ENCODE measurements at regions not wholly inside any gene's neighbourhood (a gene's known extent, or its start where the extent isn't known, plus 50 kb on each side); places are given as distances from the start of the nearest gene placed in this dataset.

DNA sequence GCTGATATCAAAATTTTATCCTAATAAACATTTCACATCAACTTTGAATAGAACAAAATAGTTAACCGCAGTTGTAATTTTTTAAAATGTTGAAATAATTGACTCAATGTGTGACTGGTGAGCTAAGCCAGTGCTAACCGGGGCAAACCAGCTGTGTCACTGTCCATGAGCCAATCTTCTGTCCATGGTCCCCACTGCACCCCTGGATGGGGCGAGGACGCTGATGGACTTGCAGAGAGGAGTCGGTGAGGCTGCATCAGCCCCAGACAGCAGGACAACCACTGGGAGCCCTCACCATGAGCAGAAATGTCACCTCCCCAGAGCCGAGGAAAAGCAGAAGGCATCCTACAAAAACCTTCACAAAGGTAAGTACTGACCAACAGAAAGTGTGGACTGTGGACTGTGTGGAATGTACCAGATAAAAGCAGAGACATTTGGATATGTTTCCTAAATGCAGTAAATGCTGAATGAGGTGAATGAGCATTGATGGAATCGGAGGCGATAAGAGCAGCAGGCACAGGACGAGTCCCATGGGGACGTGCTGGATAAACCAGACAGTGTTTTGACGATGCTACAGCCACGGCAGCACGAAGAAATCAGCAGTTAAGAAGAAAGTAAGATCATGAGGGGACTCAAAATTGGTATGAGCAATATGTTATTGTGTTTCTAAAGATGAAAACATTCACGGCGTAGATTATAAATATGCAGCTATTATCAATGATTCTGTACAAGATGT is 115.0 kb upstream of the BACE2 start:
- TF ChIP-seq, protein P1, sequence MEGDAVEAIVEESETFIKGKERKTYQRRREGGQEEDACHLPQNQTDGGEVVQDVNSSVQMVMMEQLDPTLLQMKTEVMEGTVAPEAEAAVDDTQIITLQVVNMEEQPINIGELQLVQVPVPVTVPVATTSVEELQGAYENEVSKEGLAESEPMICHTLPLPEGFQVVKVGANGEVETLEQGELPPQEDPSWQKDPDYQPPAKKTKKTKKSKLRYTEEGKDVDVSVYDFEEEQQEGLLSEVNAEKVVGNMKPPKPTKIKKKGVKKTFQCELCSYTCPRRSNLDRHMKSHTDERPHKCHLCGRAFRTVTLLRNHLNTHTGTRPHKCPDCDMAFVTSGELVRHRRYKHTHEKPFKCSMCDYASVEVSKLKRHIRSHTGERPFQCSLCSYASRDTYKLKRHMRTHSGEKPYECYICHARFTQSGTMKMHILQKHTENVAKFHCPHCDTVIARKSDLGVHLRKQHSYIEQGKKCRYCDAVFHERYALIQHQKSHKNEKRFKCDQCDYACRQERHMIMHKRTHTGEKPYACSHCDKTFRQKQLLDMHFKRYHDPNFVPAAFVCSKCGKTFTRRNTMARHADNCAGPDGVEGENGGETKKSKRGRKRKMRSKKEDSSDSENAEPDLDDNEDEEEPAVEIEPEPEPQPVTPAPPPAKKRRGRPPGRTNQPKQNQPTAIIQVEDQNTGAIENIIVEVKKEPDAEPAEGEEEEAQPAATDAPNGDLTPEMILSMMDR (IDR thresholded peaks at IDR 0.05): no peak
- DNase-seq (no peak), ATAC-seq (no peak), FAIRE-seq (no peak)
- intact Hi-C loops (cut with DNase I): no loop called here
- Histone ChIP-seq H3K36me3 (no peaks in the 10 kb centered on the region), H3K27ac (no peak overlapping the region), H3K4me3 (no peak overlapping the region), H3K4me1 (no peaks in the 10 kb centered on the region), H3K9me3 (no peaks in the 10 kb centered on the region), H3K27me3 (no peaks in the 10 kb centered on the region)
- 68 to 77% methylated on average over 15 of the region's 15 CpGs for WGBS, 2 donors

DNA sequence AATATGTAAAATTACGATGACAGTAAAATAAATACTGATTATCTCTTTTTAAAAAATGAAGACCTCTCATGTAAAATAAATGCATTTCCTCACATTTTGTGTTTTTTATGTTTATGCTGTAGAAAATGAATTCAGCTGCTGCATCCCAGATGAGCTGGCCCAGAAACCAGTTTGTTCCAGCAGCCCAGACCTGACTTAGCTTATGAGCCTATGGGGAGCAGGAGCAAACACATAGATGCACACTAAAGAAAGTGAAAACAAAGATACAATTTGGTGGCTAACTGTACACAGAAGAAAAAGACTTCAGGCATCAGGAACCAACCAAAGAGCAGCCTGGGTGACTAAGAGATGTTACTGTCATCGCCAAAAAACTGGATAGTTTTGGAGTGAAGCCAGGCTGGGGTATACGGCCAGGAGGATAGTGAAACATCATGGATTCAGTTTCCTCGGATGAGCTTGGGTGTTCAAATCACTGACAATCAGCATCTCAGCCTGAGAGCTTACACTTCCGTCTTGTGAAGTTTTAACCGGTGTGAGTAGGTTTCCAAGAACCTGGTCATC is 113.9 kb upstream of the BACE2 start:
- TF ChIP-seq, protein P1 (IDR thresholded peaks at IDR 0.05): no peak
- H3K4me1 ChIP-seq: no peaks in the 10 kb centered on the region
- no peak for DNase-seq
- no peak for FAIRE-seq
- 67 to 71% methylated on average over 6 of the region's 6 CpGs for WGBS, 2 donors
- no peak overlapping the region for H3K4me3 ChIP-seq
- H3K36me3 ChIP-seq: no peaks in the 10 kb centered on the region
- no peak for ATAC-seq
- intact Hi-C loops (cut with DNase I): no loop called here
- no peaks in the 10 kb centered on the region for H3K9me3 ChIP-seq
- H3K27me3 ChIP-seq: no peaks in the 10 kb centered on the region
- H3K27ac ChIP-seq: no peak overlapping the region

DNA sequence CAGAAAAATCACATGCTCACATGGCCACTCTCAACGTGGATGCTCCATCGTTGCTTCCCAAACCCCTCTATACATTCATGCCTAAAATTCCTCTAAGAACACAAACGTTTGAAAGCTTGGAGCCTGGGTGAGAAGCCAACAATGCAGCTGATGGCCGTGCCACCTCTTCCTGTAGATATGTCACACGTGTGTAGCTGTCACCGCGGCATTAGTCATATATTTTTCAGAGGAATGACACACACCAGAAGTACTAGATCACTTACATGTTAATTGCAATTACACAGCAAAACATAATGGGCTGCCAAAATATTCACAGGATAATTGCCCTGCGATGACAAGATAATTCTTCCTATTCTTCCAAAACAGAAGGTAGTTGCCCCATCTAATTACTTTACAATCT is 112.7 kb upstream of the BACE2 start:
- FAIRE-seq: no peak
- WGBS, 2 donors: 63 to 69% methylated on average over 8 of the region's 8 CpGs

DNA sequence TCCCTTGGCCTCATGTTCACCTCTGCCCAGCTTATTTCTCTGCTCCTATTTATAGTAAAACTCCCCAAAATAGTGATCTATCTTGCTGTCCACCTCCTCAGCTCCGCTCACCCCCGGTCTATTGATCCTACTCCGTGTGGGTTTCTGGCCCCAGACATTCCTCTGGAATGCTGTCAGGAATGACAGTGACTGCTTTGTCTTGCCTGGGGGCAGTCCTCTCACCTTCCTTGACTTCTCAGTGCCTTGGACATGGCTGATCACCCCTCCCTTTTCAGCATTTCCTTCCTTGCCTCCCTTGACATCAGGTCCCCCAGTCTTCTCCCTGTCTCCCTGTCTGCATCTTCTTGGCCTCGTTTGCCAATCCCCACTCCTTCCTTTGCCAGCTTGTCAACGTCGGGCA is 108.1 kb upstream of the BACE2 start:
- FAIRE-seq (no peak), DNase-seq (no peak), ATAC-seq (no peak)
- Histone ChIP-seq H3K27ac (no peak overlapping the region), H3K4me3 (no peak overlapping the region), H3K36me3 (no peaks in the 10 kb centered on the region), H3K9me3 (no peaks in the 10 kb centered on the region), H3K4me1 (no peaks in the 10 kb centered on the region), H3K27me3 (peaks cover 0 to 7% (median 0%) of the 10 kb centered on the region in 4 donors)
- TF ChIP-seq, protein P1 (IDR thresholded peaks at IDR 0.05): no peak
- 33 to 35% methylated on average over 6 of the region's 6 CpGs for WGBS, 2 donors
- intact Hi-C loops (cut with DNase I): loop anchor here in 2 of 3 donors (10.0 kb wide), 2 partner anchors 585 to 915 kb away; no protein-coding TSS in a partner anchor

More for the DNA sequence above, 112.7 kb upstream of the BACE2 start:
- Histone ChIP-seq H3K4me1 (no peaks in the 10 kb centered on the region), H3K4me3 (no peak overlapping the region), H3K9me3 (no peaks in the 10 kb centered on the region), H3K27ac (no peak overlapping the region), H3K36me3 (no peaks in the 10 kb centered on the region), H3K27me3 (no peaks in the 10 kb centered on the region)
- TF ChIP-seq, protein P1 (IDR thresholded peaks at IDR 0.05): no peak
- intact Hi-C loops (cut with DNase I): no loop called here
- ATAC-seq (no peak), DNase-seq (no peak)

DNA sequence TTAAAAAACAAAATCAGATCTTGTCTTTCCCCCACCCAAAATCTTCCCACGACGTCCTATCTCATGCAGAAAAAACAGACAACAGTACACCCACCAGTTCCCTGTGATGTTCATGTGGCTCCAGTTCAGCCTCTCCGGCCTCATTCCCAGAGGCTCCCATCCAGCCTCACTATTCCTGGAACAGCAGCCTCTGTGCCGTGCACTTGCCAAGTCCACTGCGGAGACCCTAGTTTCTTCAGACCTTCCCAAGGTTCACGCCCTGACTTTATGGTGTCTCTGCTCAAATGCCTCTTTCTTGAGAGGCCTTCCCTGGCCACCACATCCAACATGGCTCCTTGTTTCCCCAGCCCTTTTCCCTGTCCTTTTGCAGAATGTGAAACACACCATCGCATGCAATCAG is 106.3 kb upstream of the BACE2 start:
- 75 to 88% methylated on average over 7 of the region's 7 CpGs for WGBS, 2 donors

More for the DNA sequence above, 106.3 kb upstream of the BACE2 start:
- no peaks in the 10 kb centered on the region for H3K4me1 ChIP-seq
- intact Hi-C loops (cut with DNase I): loop anchor here in 2 of 3 donors (10.0 kb wide), 2 partner anchors 587 to 917 kb away; no protein-coding TSS in a partner anchor
- H3K36me3 ChIP-seq: no peaks in the 10 kb centered on the region
- DNase-seq: no peak
- no peak overlapping the region for H3K27ac ChIP-seq
- peaks cover 0 to 7% (median 0%) of the 10 kb centered on the region in 4 donors for H3K27me3 ChIP-seq
- ATAC-seq: no peak
- TF ChIP-seq, protein P1 (IDR thresholded peaks at IDR 0.05): no peak
- no peaks in the 10 kb centered on the region for H3K9me3 ChIP-seq
- no peak overlapping the region for H3K4me3 ChIP-seq
- no peak for FAIRE-seq
